Gastroesophageal sphincter (tissue), 4 donors: ENCODE measurements at regions not wholly inside any gene's neighbourhood (a gene's known extent, or its start where the extent isn't known, plus 50 kb on each side); places are given as distances from the start of the nearest gene placed in this dataset.
"Not testable (repeated sequence)": the region's sequence is repeated elsewhere in the genome, so short reads cannot be mapped to it uniquely, and the experiment has no call there.

Experiments used
- ATAC-seq: fragments of 150-250 bp; one replicate; pipeline ENCODE4 v1.9.1; 2016; ENCODE audit warnings: mild to moderate bottlenecking, moderate library complexity
- H3K27ac ChIP-seq, 4 donors: fragments of 200-600 bp; sonication (generic) in 3 of 4; 1 replicate in 3 of 4; 2 replicates in 1 of 4; pipeline ENCODE4 v1.5.1; 2016 to 2019
- H3K27me3 ChIP-seq: fragments of 200-600 bp; sonication (generic); one replicate; pipeline ENCODE4 v1.5.1; 2019
- H3K36me3 ChIP-seq, 2 donors: fragments of 200-600 bp; sonication (generic); one replicate each; pipeline ENCODE4 v1.5.1; 2019; ENCODE audit warnings: control low read depth in 1 of 2
- H3K4me1 ChIP-seq, 3 donors: fragments of 200-600 bp; sonication (generic); 1 replicate in 2 of 3; 2 replicates in 1 of 3; pipeline ENCODE4 v1.5.1; 2016 to 2019; ENCODE audit warnings: control low read depth in 2 of 3
- H3K4me3 ChIP-seq, 2 donors: fragments of 200-600 bp; sonication (generic); one replicate each; pipeline ENCODE4 v1.5.1; 2019; ENCODE audit warnings: mild to moderate bottlenecking in 1 of 2, moderate library complexity in 1 of 2
- H3K9me3 ChIP-seq, 3 donors: fragments of 200-600 bp; sonication (generic); one replicate each; pipeline ENCODE4 v1.5.1; 2017 to 2019; ENCODE audit warnings: control low read depth in 2 of 3
- EP300 ChIP-seq: sonication (generic); formaldehyde crosslinking; IDR thresholded peaks from one replicate; pipeline ENCODE4 v1.6.1; 2017; ENCODE audit warnings: antibody characterized with exemption, mild to moderate bottlenecking
- POLR2A ChIP-seq, 2 donors: fragments of 450-650 bp; IDR thresholded peaks; one replicate each; pipeline ENCODE4 v1.6.1; 2017; ENCODE audit warnings: antibody characterized with exemption in 2 of 2, mild to moderate bottlenecking in 2 of 2, moderate library complexity in 1 of 2
- POLR2AphosphoS5 ChIP-seq: sonication (generic); formaldehyde crosslinking; IDR thresholded peaks from one replicate; pipeline ENCODE4 v1.6.1; 2017; ENCODE audit warnings: antibody characterized with exemption
- WGBS, 2 donors: methylation state at CpG; one replicate each; pipeline ENCODE4 v1.1.5; 2018; ENCODE audit warnings: low coverage in 1 of 2; 5-methylcytosine and 5-hydroxymethylcytosine counted together
- TF ChIP-seq, protein P1 (sequence below), 4 experiments: fragments of 200-600 bp in 2 of 4; fragments of 450-650 bp in 2 of 4; sonication (generic) in 1 of 4; IDR thresholded peaks; one replicate each; pipeline ENCODE4 v1.5.1; 2017 to 2019; ENCODE audit warnings: antibody characterized with exemption in 4 of 4, mild to moderate bottlenecking in 2 of 4, moderate library complexity in 2 of 4

DNA sequence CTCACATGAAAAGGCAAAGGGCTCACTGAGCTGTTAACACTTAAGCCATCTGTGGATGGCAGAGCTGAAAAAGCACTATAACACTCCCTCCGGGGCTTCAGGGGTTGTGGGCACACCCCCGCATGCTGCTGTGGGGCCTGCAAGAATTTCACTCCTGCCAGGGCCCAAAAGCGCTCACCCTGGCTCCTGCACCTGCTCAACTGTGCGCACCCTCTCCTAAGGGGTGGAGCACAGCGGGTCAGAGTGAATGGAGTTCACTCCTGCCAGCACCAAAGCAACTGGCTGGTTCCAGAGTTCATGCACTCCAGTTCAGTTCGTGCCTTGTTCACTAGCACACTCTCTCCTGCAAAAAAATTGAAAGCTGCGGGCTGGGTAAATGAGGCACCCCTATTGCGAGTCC is 814.2 kb upstream of the SLC39A10 start:
- WGBS, 2 donors: 89% methylated on average over 5 of the region's 8 CpGs; no CpG with 5 or more reads in 1 of the 2 donors
- no peak for ATAC-seq

DNA sequence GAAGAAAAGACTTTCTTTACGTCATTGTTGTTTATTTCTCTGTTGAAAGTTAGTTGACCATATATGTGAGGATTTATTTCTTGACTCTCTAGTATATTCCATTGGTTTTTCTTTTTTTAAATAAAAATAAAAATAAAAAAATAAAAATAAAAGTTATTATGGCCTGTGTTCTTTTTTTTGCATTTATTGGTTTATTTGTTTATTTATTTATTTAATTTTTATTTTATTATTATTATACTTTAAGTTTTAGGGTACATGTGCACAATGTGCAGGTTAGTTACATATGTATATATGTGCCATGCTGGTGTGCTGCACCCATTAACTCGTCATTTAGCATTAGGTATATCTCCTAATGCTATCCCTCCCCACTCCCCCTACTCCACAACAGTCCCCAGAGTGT is 822.7 kb upstream of the SLC39A10 start:
- not testable (repeated sequence) for H3K4me1 ChIP-seq, H3K27me3 ChIP-seq, H3K9me3 ChIP-seq, H3K4me3 ChIP-seq, H3K36me3 ChIP-seq, H3K27ac ChIP-seq, ATAC-seq
- WGBS, 2 donors: 61 to 78% methylated on average over 2 of the region's 2 CpGs

More for the DNA sequence above, 814.2 kb upstream of the SLC39A10 start:
- no peaks in the 10 kb centered on the region for H3K4me1 ChIP-seq
- peaks cover 0 to 13% (median 0%) of the 10 kb centered on the region in 3 donors for H3K9me3 ChIP-seq
- no peaks in the 10 kb centered on the region for H3K36me3 ChIP-seq
- H3K27me3 ChIP-seq: no peaks in the 10 kb centered on the region
- TF ChIP-seq, protein P1, sequence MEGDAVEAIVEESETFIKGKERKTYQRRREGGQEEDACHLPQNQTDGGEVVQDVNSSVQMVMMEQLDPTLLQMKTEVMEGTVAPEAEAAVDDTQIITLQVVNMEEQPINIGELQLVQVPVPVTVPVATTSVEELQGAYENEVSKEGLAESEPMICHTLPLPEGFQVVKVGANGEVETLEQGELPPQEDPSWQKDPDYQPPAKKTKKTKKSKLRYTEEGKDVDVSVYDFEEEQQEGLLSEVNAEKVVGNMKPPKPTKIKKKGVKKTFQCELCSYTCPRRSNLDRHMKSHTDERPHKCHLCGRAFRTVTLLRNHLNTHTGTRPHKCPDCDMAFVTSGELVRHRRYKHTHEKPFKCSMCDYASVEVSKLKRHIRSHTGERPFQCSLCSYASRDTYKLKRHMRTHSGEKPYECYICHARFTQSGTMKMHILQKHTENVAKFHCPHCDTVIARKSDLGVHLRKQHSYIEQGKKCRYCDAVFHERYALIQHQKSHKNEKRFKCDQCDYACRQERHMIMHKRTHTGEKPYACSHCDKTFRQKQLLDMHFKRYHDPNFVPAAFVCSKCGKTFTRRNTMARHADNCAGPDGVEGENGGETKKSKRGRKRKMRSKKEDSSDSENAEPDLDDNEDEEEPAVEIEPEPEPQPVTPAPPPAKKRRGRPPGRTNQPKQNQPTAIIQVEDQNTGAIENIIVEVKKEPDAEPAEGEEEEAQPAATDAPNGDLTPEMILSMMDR (IDR thresholded peaks at IDR 0.05): no peak
- no peak for TF ChIP-seq POLR2A (IDR thresholded peaks at IDR 0.05)
- no peak overlapping the region for H3K4me3 ChIP-seq
- H3K27ac ChIP-seq: no peak overlapping the region

DNA sequence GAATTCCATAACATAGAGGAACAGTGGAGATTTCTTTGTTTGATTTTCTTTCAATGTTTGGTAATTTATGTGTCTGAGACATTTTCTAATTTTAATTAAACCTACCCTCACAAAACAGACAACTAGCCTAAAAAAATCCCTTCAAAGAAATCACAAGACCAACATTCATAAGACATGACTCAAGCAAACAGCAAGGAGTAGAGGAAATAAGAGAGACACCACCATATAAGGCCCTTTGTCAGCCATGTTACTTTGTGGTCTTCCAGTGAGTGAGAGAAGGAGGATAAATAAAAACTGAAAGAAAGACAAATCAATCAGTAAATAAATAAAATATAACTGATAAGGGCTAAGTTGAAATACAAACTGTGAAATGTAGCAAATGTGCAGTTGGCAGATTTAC is 830.8 kb upstream of the SLC39A10 start:
- Histone ChIP-seq H3K27me3 (no peaks in the 10 kb centered on the region), H3K27ac (no peak overlapping the region), H3K36me3 (no peaks in the 10 kb centered on the region), H3K4me3 (no peak overlapping the region), H3K4me1 (no peaks in the 10 kb centered on the region), H3K9me3 (no peaks in the 10 kb centered on the region)
- TF ChIP-seq POLR2AphosphoS5 (no peak), POLR2A (IDR thresholded peaks at IDR 0.05) (no peak), EP300 (no peak)
- TF ChIP-seq, protein P1 (IDR thresholded peaks at IDR 0.05): no peak
- ATAC-seq: no peak

DNA sequence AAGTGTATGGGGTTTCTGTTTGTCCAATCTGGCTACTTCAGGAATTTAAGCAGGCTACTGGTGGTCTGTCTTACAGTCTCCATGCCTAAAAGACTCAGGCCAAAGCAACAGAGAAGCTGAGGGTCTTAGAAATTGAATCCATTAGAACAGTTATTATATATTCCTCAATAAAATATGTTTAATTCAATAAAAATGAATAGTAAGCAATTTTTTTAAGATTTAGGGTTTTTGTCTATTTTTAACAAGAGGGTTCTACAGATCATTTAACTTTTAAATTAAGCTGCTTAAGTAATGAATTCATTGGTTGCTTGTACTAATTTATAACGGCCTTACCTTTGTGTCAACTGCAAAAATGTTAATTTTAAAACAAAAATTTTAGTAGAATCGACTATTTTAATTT is 832.6 kb upstream of the SLC39A10 start:
- ATAC-seq: no peak
- Histone ChIP-seq H3K4me1 (no peaks in the 10 kb centered on the region), H3K9me3 (no peaks in the 10 kb centered on the region), H3K4me3 (no peak overlapping the region), H3K36me3 (no peaks in the 10 kb centered on the region), H3K27me3 (no peaks in the 10 kb centered on the region), H3K27ac (no peak overlapping the region)
- TF ChIP-seq, protein P1 (IDR thresholded peaks at IDR 0.05): no peak
- TF ChIP-seq EP300 (no peak), POLR2AphosphoS5 (no peak), POLR2A (IDR thresholded peaks at IDR 0.05) (no peak)
- WGBS, 2 donors: 55 to 88% methylated on average over 2 of the region's 2 CpGs

DNA sequence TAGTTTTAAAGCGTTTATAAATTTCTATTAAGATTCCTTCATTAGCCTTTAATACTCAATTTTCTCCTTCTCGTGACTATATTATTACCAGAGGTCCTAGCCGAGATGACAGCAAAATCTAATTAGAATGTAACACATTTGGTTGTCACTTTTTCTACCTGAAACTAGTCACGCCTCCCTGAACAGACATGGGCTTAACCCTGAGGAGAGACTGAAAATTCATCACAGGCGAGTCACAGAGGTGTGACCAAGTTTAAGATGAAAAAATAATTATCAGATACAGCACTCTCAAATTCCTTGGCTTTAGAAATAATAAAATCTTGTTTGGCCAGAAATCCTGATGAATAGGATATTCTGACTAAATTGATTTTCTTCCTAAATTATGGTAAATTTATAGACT is 834.4 kb upstream of the SLC39A10 start:
- Histone ChIP-seq H3K27ac (no peak overlapping the region), H3K4me1 (no peaks in the 10 kb centered on the region), H3K27me3 (no peaks in the 10 kb centered on the region), H3K9me3 (no peaks in the 10 kb centered on the region), H3K36me3 (no peaks in the 10 kb centered on the region), H3K4me3 (no peak overlapping the region)
- ATAC-seq: no peak
- TF ChIP-seq POLR2AphosphoS5: no peak
- no peak for TF ChIP-seq POLR2A (IDR thresholded peaks at IDR 0.05)
- TF ChIP-seq EP300: no peak
- TF ChIP-seq, protein P1 (IDR thresholded peaks at IDR 0.05): no peak
- WGBS, 2 donors: 81 to 84% methylated on average over 5 of the region's 5 CpGs

DNA sequence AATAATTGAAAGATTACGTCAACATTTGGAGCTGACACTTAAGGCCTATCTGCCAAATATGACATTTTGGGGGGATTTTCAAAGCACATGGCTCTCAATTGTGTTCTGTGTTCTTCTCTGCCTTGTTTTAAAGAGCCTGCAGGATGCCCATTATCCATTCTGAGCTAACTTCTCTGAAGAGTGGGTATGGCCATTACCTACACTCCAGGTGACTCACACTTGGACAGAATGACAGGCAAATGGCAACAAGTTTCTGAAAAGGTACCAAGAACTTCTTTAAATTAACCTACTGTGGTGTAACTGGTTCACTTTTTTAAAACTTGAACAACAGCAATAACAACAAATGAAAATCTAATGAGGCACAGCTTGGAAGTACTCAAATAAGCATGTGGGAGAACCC is 834.9 kb upstream of the SLC39A10 start:
- no peaks in the 10 kb centered on the region for H3K4me1 ChIP-seq
- ATAC-seq: no peak
- H3K9me3 ChIP-seq: no peaks in the 10 kb centered on the region
- H3K4me3 ChIP-seq: no peak overlapping the region
- TF ChIP-seq POLR2A (IDR thresholded peaks at IDR 0.05) (no peak), EP300 (no peak), POLR2AphosphoS5 (no peak)
- TF ChIP-seq, protein P1 (IDR thresholded peaks at IDR 0.05): no peak
- no peaks in the 10 kb centered on the region for H3K36me3 ChIP-seq
- H3K27me3 ChIP-seq: no peaks in the 10 kb centered on the region
- 0% methylated on average over 1 of the region's 1 CpG; no CpG with 5 or more reads in 1 of the 2 donors for WGBS, 2 donors
- no peak overlapping the region for H3K27ac ChIP-seq
